WTC11 (cell line): ENCODE measurements at regions not wholly inside any gene's neighbourhood (a gene's known extent, or its start where the extent isn't known, plus 50 kb on each side); places are given as distances from the start of the nearest gene placed in this dataset.

Experiments
- CREB1 ChIP-seq: sonication (generic); formaldehyde crosslinking; IDR thresholded peaks from 2 replicates; pipeline ENCODE4 v1.8.0; 2023; ENCODE audit warnings: mild to moderate bottlenecking, missing genetic modification reagents
- JUN ChIP-seq: sonication (generic); formaldehyde crosslinking; IDR thresholded peaks from 2 replicates; pipeline ENCODE4 v1.8.0; 2023; ENCODE audit warnings: mild to moderate bottlenecking, missing genetic modification reagents
- TF ChIP-seq, protein P1 (sequence below): fragments of 200-600 bp; IDR thresholded peaks from 2 replicates; pipeline ENCODE4 v1.8.0; 2022; ENCODE audit warnings: antibody characterized with exemption
- TF ChIP-seq, protein P2 (sequence below): sonication (generic); formaldehyde crosslinking; IDR thresholded peaks from 2 replicates; pipeline ENCODE4 v1.8.0; 2022; ENCODE audit warnings: mild to moderate bottlenecking, missing genetic modification reagents

- TF ChIP-seq, protein P1, sequence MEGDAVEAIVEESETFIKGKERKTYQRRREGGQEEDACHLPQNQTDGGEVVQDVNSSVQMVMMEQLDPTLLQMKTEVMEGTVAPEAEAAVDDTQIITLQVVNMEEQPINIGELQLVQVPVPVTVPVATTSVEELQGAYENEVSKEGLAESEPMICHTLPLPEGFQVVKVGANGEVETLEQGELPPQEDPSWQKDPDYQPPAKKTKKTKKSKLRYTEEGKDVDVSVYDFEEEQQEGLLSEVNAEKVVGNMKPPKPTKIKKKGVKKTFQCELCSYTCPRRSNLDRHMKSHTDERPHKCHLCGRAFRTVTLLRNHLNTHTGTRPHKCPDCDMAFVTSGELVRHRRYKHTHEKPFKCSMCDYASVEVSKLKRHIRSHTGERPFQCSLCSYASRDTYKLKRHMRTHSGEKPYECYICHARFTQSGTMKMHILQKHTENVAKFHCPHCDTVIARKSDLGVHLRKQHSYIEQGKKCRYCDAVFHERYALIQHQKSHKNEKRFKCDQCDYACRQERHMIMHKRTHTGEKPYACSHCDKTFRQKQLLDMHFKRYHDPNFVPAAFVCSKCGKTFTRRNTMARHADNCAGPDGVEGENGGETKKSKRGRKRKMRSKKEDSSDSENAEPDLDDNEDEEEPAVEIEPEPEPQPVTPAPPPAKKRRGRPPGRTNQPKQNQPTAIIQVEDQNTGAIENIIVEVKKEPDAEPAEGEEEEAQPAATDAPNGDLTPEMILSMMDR = no peak
- no peak for TF ChIP-seq CREB1 (CRISPR knock-in tag)
- TF ChIP-seq, protein P2, sequence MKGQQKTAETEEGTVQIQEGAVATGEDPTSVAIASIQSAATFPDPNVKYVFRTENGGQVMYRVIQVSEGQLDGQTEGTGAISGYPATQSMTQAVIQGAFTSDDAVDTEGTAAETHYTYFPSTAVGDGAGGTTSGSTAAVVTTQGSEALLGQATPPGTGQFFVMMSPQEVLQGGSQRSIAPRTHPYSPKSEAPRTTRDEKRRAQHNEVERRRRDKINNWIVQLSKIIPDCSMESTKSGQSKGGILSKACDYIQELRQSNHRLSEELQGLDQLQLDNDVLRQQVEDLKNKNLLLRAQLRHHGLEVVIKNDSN = no peak
- no peak for TF ChIP-seq JUN (CRISPR knock-in tag)
Measured at GRCh38 chr1:224859651-224860050, 69.8 kb upstream of the DNAH14 start.
